DND-41 (cell line): ENCODE measurements at regions not wholly inside any gene's neighbourhood (a gene's known extent, or its start where the extent isn't known, plus 50 kb on each side); places are given as distances from the start of the nearest gene placed in this dataset.

Experiments
- CTCF ChIP-seq: IDR thresholded peaks from 2 replicates; pipeline ENCODE4 v1.5.1; 2012; ENCODE audit warnings: borderline replicate concordance, low read length, moderate library complexity, mild to moderate bottlenecking; ENCODE audit not compliant: poor library complexity, severe bottlenecking; ENCODE audit errors: extremely low read depth
- EZH2 ChIP-seq: IDR thresholded peaks from 3 replicates; pipeline ENCODE4 v1.6.1; 2012; ENCODE audit warnings: borderline replicate concordance, low read depth, mild to moderate bottlenecking, moderate library complexity, low read length, inconsistent platforms; ENCODE audit not compliant: severe bottlenecking

GRCh38 chr1:47683401-47683800, 245.6 kb downstream of the FOXD2 start:
- TF ChIP-seq CTCF (no peak), EZH2 (no peak)
